HCT116 (cell line): ENCODE measurements at regions not wholly inside any gene's neighbourhood (a gene's known extent, or its start where the extent isn't known, plus 50 kb on each side); places are given as distances from the start of the nearest gene placed in this dataset.

Source experiments
- CEBPB ChIP-seq: IDR thresholded peaks from 2 replicates; pipeline ENCODE4 v1.6.1; 2012; ENCODE audit warnings: low read depth
- EZH2 ChIP-seq: fragments of 200-600 bp; sonication (generic); IDR thresholded peaks from 2 replicates; pipeline ENCODE4 v1.6.1; 2017; ENCODE audit warnings: antibody characterized with exemption, mixed run types
- POLR2A ChIP-seq: IDR thresholded peaks from 2 replicates; pipeline ENCODE4 v1.7.0; 2011; ENCODE audit warnings: borderline replicate concordance; ENCODE audit not compliant: insufficient read depth, insufficient read length; ENCODE audit errors: extremely low read depth
- POLR2AphosphoS5 ChIP-seq: IDR thresholded peaks from 2 replicates; pipeline ENCODE4 v1.6.1; 2011; ENCODE audit warnings: mild to moderate bottlenecking, low read depth, low read length, moderate library complexity
- SRF ChIP-seq: IDR thresholded peaks from 2 replicates; pipeline ENCODE4 v1.6.1; 2012; ENCODE audit warnings: low read depth
- YY1 ChIP-seq: IDR thresholded peaks from 2 replicates; pipeline ENCODE4 v1.6.1; 2011; ENCODE audit warnings: low read length, low read depth, moderate library complexity, mild to moderate bottlenecking; ENCODE audit not compliant: insufficient replicate concordance; ENCODE audit errors: extremely low read depth
- ZFX ChIP-seq: fragments of 450-650 bp; IDR thresholded peaks from 2 replicates; pipeline ENCODE4 v1.6.1; 2017
- ZNF274 ChIP-seq: fragments of 200-500 bp; sonication (Bioruptor generic); IDR thresholded peaks from 2 replicates; pipeline ENCODE4 v1.6.1; 2014; ENCODE audit warnings: mild to moderate bottlenecking, low read depth, low read length, inconsistent platforms
- TF ChIP-seq, protein P1 (sequence below), 3 experiments: fragments of 200-600 bp in 1 of 3; sonication (generic) in 1 of 3; IDR thresholded peaks in 2 of 3; conservative IDR thresholded peaks in 1 of 3; 2 replicates each; pipeline ENCODE4 v1.5.1; 2012 to 2017; ENCODE audit warnings: low read depth in 2 of 3, low read length in 2 of 3, antibody characterized with exemption in 1 of 3, borderline replicate concordance in 1 of 3, control low read depth in 1 of 3, mild to moderate bottlenecking in 1 of 3, mixed read lengths in 1 of 3, mixed run types in 1 of 3, moderate library complexity in 1 of 3; ENCODE audit not compliant: insufficient read depth in 1 of 3
- TF ChIP-seq, protein P2 (sequence below): IDR thresholded peaks from 2 replicates; pipeline ENCODE4 v1.6.1; 2012
- TF ChIP-seq, protein P3 (sequence below): IDR thresholded peaks from 2 replicates; pipeline ENCODE4 v1.6.1; 2012
- TF ChIP-seq, protein P4 (sequence below): IDR thresholded peaks from 2 replicates; pipeline ENCODE4 v1.6.1; 2011; ENCODE audit warnings: mild to moderate bottlenecking, low read length, moderate library complexity; ENCODE audit not compliant: insufficient replicate concordance; ENCODE audit errors: extremely low read depth
- TF ChIP-seq, protein P5 (sequence below): IDR thresholded peaks from 2 replicates; pipeline ENCODE4 v1.6.1; 2012; ENCODE audit warnings: low read depth

DNA sequence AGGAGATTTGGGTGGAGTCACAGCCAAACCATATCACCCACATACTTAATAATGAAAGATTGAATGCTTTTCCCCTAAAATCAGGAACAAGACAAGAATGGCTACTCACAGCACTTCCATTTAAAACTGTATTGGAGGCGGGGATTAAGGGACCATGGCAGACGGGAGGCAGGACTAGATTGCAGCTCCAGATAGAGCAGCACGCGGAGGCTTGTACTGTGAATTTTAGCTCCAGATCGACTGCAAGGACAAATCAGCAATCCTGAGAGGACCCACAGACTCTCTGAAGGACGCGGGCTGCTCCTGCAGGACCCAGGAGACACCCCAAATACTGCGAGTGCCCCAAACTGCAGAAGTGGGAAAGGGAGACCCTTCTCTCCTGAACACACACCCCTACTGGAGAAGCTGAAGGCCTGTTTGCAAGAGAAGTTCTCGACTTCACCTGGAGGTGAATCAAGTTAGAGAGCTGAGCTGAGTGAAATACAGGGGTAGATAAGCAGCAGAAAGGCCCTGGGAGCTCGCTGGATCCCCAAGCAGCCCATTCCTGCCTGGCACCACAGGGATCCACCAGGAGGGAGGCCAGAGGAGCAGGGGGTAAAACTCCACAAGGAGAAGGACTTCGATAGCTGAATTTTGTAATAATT lies 207.4 kb upstream of the INTU start:
- TF ChIP-seq POLR2A (no peak), POLR2AphosphoS5 (no peak), CEBPB (no peak), SRF (no peak), ZFX (no peak), EZH2 (no peak), YY1 (no peak), ZNF274 (no peak)
- TF ChIP-seq, protein P1, sequence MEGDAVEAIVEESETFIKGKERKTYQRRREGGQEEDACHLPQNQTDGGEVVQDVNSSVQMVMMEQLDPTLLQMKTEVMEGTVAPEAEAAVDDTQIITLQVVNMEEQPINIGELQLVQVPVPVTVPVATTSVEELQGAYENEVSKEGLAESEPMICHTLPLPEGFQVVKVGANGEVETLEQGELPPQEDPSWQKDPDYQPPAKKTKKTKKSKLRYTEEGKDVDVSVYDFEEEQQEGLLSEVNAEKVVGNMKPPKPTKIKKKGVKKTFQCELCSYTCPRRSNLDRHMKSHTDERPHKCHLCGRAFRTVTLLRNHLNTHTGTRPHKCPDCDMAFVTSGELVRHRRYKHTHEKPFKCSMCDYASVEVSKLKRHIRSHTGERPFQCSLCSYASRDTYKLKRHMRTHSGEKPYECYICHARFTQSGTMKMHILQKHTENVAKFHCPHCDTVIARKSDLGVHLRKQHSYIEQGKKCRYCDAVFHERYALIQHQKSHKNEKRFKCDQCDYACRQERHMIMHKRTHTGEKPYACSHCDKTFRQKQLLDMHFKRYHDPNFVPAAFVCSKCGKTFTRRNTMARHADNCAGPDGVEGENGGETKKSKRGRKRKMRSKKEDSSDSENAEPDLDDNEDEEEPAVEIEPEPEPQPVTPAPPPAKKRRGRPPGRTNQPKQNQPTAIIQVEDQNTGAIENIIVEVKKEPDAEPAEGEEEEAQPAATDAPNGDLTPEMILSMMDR (IDR thresholded peaks at IDR 0.05 in 2 of 3, conservative IDR thresholded peaks at IDR 0.05 in 1 of 3; ENCODE audit: borderline replicate concordance in 1 of 3, insufficient read depth in 1 of 3, low read depth in 2 of 3, low read length in 2 of 3): no peak
- TF ChIP-seq, protein P2, sequence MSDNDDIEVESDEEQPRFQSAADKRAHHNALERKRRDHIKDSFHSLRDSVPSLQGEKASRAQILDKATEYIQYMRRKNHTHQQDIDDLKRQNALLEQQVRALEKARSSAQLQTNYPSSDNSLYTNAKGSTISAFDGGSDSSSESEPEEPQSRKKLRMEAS: no peak
- TF ChIP-seq, protein P3, sequence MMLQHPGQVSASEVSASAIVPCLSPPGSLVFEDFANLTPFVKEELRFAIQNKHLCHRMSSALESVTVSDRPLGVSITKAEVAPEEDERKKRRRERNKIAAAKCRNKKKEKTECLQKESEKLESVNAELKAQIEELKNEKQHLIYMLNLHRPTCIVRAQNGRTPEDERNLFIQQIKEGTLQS: no peak
- TF ChIP-seq, protein P4, sequence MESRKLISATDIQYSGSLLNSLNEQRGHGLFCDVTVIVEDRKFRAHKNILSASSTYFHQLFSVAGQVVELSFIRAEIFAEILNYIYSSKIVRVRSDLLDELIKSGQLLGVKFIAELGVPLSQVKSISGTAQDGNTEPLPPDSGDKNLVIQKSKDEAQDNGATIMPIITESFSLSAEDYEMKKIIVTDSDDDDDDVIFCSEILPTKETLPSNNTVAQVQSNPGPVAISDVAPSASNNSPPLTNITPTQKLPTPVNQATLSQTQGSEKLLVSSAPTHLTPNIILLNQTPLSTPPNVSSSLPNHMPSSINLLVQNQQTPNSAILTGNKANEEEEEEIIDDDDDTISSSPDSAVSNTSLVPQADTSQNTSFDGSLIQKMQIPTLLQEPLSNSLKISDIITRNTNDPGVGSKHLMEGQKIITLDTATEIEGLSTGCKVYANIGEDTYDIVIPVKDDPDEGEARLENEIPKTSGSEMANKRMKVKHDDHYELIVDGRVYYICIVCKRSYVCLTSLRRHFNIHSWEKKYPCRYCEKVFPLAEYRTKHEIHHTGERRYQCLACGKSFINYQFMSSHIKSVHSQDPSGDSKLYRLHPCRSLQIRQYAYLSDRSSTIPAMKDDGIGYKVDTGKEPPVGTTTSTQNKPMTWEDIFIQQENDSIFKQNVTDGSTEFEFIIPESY: no peak
- TF ChIP-seq, protein P5, sequence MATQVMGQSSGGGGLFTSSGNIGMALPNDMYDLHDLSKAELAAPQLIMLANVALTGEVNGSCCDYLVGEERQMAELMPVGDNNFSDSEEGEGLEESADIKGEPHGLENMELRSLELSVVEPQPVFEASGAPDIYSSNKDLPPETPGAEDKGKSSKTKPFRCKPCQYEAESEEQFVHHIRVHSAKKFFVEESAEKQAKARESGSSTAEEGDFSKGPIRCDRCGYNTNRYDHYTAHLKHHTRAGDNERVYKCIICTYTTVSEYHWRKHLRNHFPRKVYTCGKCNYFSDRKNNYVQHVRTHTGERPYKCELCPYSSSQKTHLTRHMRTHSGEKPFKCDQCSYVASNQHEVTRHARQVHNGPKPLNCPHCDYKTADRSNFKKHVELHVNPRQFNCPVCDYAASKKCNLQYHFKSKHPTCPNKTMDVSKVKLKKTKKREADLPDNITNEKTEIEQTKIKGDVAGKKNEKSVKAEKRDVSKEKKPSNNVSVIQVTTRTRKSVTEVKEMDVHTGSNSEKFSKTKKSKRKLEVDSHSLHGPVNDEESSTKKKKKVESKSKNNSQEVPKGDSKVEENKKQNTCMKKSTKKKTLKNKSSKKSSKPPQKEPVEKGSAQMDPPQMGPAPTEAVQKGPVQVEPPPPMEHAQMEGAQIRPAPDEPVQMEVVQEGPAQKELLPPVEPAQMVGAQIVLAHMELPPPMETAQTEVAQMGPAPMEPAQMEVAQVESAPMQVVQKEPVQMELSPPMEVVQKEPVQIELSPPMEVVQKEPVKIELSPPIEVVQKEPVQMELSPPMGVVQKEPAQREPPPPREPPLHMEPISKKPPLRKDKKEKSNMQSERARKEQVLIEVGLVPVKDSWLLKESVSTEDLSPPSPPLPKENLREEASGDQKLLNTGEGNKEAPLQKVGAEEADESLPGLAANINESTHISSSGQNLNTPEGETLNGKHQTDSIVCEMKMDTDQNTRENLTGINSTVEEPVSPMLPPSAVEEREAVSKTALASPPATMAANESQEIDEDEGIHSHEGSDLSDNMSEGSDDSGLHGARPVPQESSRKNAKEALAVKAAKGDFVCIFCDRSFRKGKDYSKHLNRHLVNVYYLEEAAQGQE: no peak
